ENCODE measurements at regions not wholly inside any gene's neighbourhood (a gene's known extent, or its start where the extent isn't known, plus 50 kb on each side); places are given as distances from the start of the nearest gene placed in this dataset.

DNA sequence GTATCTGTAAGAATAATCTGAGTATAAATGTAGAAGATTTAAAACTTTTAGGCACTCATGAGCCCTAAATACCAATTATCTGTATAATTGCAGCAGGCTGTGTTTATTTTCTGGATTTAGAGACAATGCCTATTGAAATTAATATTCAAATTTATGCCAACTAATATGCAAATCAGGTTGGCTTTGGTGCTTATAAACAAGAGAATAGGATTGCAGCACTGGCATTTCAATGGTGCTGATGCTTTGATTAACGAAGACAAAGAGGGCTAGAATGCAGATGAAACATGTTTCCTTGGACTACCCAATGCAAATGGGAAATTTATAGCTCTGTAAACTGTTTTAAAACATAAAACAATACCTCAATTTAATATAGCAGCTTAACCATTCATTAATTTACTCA lies 70.7 kb upstream of the GATB start:
- no peak for DNase-seq

DNA sequence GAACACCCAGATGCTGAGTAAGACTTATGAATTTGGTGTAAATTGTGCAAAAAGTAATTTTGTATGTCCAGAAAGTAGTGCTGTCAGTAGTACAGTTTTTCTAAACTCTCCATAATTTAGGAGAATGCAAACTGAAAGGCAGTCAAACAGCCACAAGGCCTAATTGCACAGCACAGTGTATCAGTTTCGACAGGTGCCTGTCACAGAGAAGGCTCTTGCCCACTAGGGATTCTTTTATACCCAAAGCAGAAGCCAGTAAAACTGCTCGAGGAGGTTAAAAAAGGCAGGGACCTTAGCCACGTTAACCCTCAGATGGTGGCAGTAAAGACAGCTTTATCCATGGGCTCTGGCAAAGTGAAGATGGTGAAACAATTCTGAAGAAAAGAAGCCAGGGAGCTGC lies 69.4 kb upstream of the GATB start:
- no peak for DNase-seq

DNA sequence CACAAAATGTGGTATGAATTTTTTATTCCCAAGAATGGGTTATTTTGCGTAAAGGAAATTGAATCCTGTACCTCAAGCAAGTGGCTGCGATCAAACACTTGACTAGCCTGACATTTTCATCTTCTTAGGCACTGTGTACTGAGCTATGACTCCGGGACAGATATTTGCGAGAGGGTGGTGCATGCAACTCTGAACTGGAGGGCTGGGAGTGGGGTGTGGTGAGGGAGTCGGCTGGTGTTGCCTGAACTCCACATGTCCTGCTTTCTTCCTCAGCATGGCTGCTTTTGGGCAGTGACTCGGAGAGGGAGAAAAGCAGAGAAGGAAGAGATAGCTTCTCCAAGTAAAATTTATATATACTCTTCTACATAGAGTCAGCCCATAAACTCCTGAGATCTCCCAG lies 68.5 kb upstream of the GATB start:
- DNase-seq: no peak

DNA sequence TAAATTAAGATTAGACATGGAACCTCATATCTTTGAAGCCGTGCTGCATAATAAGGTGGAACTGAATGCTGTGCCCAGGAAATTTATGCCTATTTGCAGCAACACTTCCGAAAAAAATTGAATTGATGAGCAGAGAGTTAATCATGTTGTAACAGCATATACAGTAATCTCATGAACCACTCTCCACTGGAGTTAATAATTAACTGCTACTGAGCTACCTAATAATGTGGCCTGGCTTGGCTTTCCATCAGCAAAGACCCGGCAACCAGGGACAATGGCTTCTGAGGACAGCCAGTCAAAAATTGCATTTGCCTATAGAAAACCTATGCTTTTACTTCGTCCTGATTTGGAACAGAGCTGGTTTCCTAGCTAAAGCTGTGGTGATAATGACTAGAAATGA lies 63.8 kb upstream of the GATB start:
- no peak for DNase-seq

DNA sequence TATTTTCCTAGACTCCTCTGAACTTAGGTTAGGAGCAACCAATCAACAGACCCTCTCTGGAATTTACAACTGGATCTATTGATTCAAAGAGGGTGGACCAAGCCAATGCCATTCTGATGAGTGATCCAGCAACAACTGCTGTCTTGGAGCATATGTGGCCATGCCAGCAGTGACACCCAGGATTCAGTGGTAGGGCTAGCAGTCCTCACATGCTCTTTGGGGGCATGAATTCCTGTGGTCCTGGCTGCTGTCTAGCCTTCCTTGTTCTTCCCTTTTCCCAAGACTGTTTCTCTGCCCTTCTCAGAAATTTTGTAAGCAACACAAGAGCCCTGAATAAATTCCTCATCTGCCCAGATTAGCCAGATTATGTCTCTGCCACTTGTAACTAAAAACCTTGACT lies 61.5 kb upstream of the GATB start:
- DNase-seq: no peak

DNA sequence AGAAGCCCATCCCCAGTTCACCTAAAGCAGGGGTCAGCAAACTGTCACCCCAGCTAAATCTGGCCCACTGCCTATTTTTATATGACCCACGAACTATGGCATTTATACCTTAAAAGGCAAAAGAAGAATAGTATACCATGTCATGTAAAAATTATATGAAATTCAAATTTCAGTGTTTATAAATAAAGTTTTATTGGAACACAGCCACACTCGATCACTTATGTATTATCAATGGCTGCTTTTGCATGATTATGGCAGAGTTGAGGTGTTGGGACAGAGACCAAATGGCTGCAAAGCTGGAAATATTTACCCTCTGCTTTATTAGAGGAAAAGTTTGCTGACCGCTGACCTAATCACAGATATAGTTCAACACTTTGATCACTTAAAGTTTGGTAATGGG lies 59.2 kb upstream of the GATB start:
- no peak for DNase-seq

DNA sequence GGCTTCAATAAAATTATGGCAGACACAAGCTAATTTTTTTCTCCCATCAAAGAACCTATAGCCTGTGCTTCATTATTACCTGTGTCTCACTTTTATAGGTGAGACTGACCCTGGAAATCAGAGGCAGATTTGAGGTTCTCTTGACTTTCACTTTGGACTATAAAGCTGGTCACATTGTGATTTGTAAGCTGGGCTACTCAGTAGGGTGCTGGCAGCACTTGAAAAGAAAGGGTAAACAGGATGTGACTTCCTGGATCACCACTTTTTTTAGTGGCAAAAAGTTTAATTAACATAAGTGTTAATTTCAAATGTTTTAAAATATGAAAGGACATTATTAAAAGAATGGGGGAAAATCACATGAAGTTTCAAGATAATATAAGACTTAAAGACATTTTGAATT lies 50.6 kb upstream of the GATB start:
- no peak for DNase-seq

Measured in NCI-H2029 (cell line).